ENCODE measurements at regions not wholly inside any gene's neighbourhood (a gene's known extent, or its start where the extent isn't known, plus 50 kb on each side); places are given as distances from the start of the nearest gene placed in this dataset.

DNA sequence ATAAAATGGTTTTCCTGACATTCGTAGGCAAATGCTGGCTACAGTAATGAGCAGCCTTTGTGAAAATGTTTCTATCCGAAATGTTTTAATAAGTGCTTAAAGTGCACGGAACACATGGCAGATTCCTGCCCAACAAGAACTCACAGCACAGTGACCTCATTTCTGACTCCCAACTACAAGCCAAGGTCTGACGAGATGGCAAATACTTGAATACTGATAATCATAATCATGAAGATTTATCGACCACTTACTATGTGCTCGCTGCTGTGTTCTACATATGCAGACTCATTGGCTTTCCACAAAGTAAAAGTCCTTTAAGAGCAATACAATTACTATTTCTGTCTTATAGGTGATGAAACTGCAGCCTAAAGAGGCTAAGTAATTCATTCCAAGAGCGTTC, 238.1 kb upstream of the CDH5 start:
- TF ChIP-seq POLR2A (IDR thresholded peaks at IDR 0.05; ENCODE audit: borderline replicate concordance, extremely low read depth, insufficient read depth, insufficient read length) (no peak), CTCF (IDR thresholded peaks at IDR 0.05 in 2 of 3, conservative IDR thresholded peaks at IDR 0.05 in 1 of 3; ENCODE audit: borderline replicate concordance in 1 of 3, insufficient read depth in 1 of 3, low read depth in 2 of 3, low read length in 2 of 3) (no peak), POLR2AphosphoS5 (IDR thresholded peaks at IDR 0.05; ENCODE audit: low read depth, low read length) (no peak), YY1 (IDR thresholded peaks at IDR 0.05; ENCODE audit: extremely low read depth, insufficient replicate concordance, low read depth, low read length) (no peak), ATF3 (IDR thresholded peaks at IDR 0.05) (no peak), EZH2 (IDR thresholded peaks at IDR 0.05) (no peak), CEBPB (IDR thresholded peaks at IDR 0.05; ENCODE audit: low read depth) (no peak), SRF (IDR thresholded peaks at IDR 0.05; ENCODE audit: low read depth) (no peak), ZFX (IDR thresholded peaks at IDR 0.05) (no peak), REST (IDR thresholded peaks at IDR 0.05; ENCODE audit: low read depth) (no peak)
